ENCODE measurements at regions not wholly inside any gene's neighbourhood (a gene's known extent, or its start where the extent isn't known, plus 50 kb on each side); places are given as distances from the start of the nearest gene placed in this dataset.

GRCh38 chr11:64449381-64450167 lies 90.6 kb downstream of the RPS6KA4 start:
- no peaks in the 10 kb centered on the region for H3K4me1 ChIP-seq (ENCODE audit: insufficient read depth)
- H3K36me3 ChIP-seq (ENCODE audit: insufficient read depth): no peaks in the 10 kb centered on the region
- 28% methylated on average over 31 of the region's 31 CpGs for WGBS
- no peak overlapping the region for H3K27ac ChIP-seq (ENCODE audit: low read depth)
- no peak overlapping the region for H3K4me3 ChIP-seq (ENCODE audit: low read depth, low read length)
- peak; percentile 20 for DNase-seq (ENCODE audit: extremely low spot score)

- no peaks in the 10 kb centered on the region for H3K4me1 ChIP-seq (ENCODE audit: insufficient read depth)
- no peak for DNase-seq (ENCODE audit: extremely low spot score)
- no peak overlapping the region for H3K27ac ChIP-seq (ENCODE audit: low read depth)
- 97% methylated on average over 2 of the region's 2 CpGs for WGBS
- no peaks in the 10 kb centered on the region for H3K36me3 ChIP-seq (ENCODE audit: insufficient read depth)
- H3K4me3 ChIP-seq (ENCODE audit: low read depth, low read length): no peak overlapping the region
Observed at GRCh38 chr11:64450168-64450560, 91.2 kb downstream of the RPS6KA4 start.

GRCh38 chr11:64451856-64452255 lies 92.9 kb downstream of the RPS6KA4 start:
- no peak overlapping the region for H3K27ac ChIP-seq (ENCODE audit: low read depth)
- no peaks in the 10 kb centered on the region for H3K4me1 ChIP-seq (ENCODE audit: insufficient read depth)
- DNase-seq (ENCODE audit: extremely low spot score): no peak
- H3K4me3 ChIP-seq (ENCODE audit: low read depth, low read length): no peak overlapping the region
- no peaks in the 10 kb centered on the region for H3K36me3 ChIP-seq (ENCODE audit: insufficient read depth)
- WGBS: 74% methylated on average over 7 of the region's 7 CpGs

- no peak overlapping the region for H3K4me3 ChIP-seq (ENCODE audit: low read depth, low read length)
- WGBS: 77% methylated on average over 1 of the region's 1 CpG
- DNase-seq (ENCODE audit: extremely low spot score): no peak
Observed at GRCh38 chr11:64453466-64453865, 94.5 kb downstream of the RPS6KA4 start.

GRCh38 chr11:64455456-64456261 lies 96.7 kb downstream of the RPS6KA4 start:
- WGBS: 88% methylated on average over 22 of the region's 22 CpGs
- DNase-seq (ENCODE audit: extremely low spot score): no peak
- H3K4me1 ChIP-seq (ENCODE audit: insufficient read depth): no peaks in the 10 kb centered on the region
- no peak overlapping the region for H3K27ac ChIP-seq (ENCODE audit: low read depth)
- H3K36me3 ChIP-seq (ENCODE audit: insufficient read depth): no peaks in the 10 kb centered on the region
- H3K4me3 ChIP-seq (ENCODE audit: low read depth, low read length): no peak overlapping the region

More at GRCh38 chr11:64453466-64453865, 94.5 kb downstream of the RPS6KA4 start:
- Histone ChIP-seq H3K27ac (ENCODE audit: low read depth) (no peak overlapping the region), H3K4me1 (ENCODE audit: insufficient read depth) (no peaks in the 10 kb centered on the region), H3K36me3 (ENCODE audit: insufficient read depth) (no peaks in the 10 kb centered on the region)

GRCh38 chr11:64456509-64457320 lies 97.8 kb downstream of the RPS6KA4 start:
- H3K36me3 ChIP-seq (ENCODE audit: insufficient read depth): no peaks in the 10 kb centered on the region
- DNase-seq (ENCODE audit: extremely low spot score): no peak

GRCh38 chr11:64457416-64458010 lies 98.2 kb upstream of the SLC22A11 start:
- WGBS: 90% methylated on average over 12 of the region's 12 CpGs
- H3K27ac ChIP-seq (ENCODE audit: low read depth): no peak overlapping the region
- DNase-seq (ENCODE audit: extremely low spot score): no peak
- H3K4me1 ChIP-seq (ENCODE audit: insufficient read depth): no peaks in the 10 kb centered on the region
- H3K36me3 ChIP-seq (ENCODE audit: insufficient read depth): no peaks in the 10 kb centered on the region
- no peak overlapping the region for H3K4me3 ChIP-seq (ENCODE audit: low read depth, low read length)

More at GRCh38 chr11:64456509-64457320, 97.8 kb downstream of the RPS6KA4 start:
- WGBS: 89% methylated on average over 23 of the region's 23 CpGs
- no peaks in the 10 kb centered on the region for H3K4me1 ChIP-seq (ENCODE audit: insufficient read depth)
- H3K4me3 ChIP-seq (ENCODE audit: low read depth, low read length): no peak overlapping the region
- H3K27ac ChIP-seq (ENCODE audit: low read depth): no peak overlapping the region

GRCh38 chr11:64458997-64459396 lies 96.7 kb upstream of the SLC22A11 start:
- DNase-seq (ENCODE audit: extremely low spot score): no peak
- 26% methylated on average over 10 of the region's 10 CpGs for WGBS

GRCh38 chr11:64459609-64460008 lies 96.1 kb upstream of the SLC22A11 start:
- no peak overlapping the region for H3K27ac ChIP-seq (ENCODE audit: low read depth)
- no peak overlapping the region for H3K4me3 ChIP-seq (ENCODE audit: low read depth, low read length)
- no peak for DNase-seq (ENCODE audit: extremely low spot score)
- 84% methylated on average over 6 of the region's 6 CpGs for WGBS
- H3K4me1 ChIP-seq (ENCODE audit: insufficient read depth): no peaks in the 10 kb centered on the region
- no peaks in the 10 kb centered on the region for H3K36me3 ChIP-seq (ENCODE audit: insufficient read depth)

More at GRCh38 chr11:64458997-64459396, 96.7 kb upstream of the SLC22A11 start:
- no peak overlapping the region for H3K27ac ChIP-seq (ENCODE audit: low read depth)
- H3K4me1 ChIP-seq (ENCODE audit: insufficient read depth): no peaks in the 10 kb centered on the region
- no peak overlapping the region for H3K4me3 ChIP-seq (ENCODE audit: low read depth, low read length)
- no peaks in the 10 kb centered on the region for H3K36me3 ChIP-seq (ENCODE audit: insufficient read depth)

GRCh38 chr11:64461081-64461480 lies 94.7 kb upstream of the SLC22A11 start:
- Histone ChIP-seq H3K4me1 (ENCODE audit: insufficient read depth) (no peaks in the 10 kb centered on the region), H3K4me3 (ENCODE audit: low read depth, low read length) (no peak overlapping the region), H3K36me3 (ENCODE audit: insufficient read depth) (no peaks in the 10 kb centered on the region), H3K27ac (ENCODE audit: low read depth) (no peak overlapping the region)
- no peak for DNase-seq (ENCODE audit: extremely low spot score)
- 86% methylated on average over 3 of the region's 3 CpGs for WGBS

GRCh38 chr11:64466115-64466718 lies 89.5 kb upstream of the SLC22A11 start:
- no peaks in the 10 kb centered on the region for H3K36me3 ChIP-seq (ENCODE audit: insufficient read depth)
- no peaks in the 10 kb centered on the region for H3K4me1 ChIP-seq (ENCODE audit: insufficient read depth)
- no peak overlapping the region for H3K4me3 ChIP-seq (ENCODE audit: low read depth, low read length)
- 92% methylated on average over 7 of the region's 7 CpGs for WGBS
- no peak for DNase-seq (ENCODE audit: extremely low spot score)
- no peak overlapping the region for H3K27ac ChIP-seq (ENCODE audit: low read depth)

GRCh38 chr11:64469288-64469687 lies 86.5 kb upstream of the SLC22A11 start:
- Histone ChIP-seq H3K36me3 (ENCODE audit: insufficient read depth) (no peaks in the 10 kb centered on the region), H3K4me3 (ENCODE audit: low read depth, low read length) (no peak overlapping the region), H3K27ac (ENCODE audit: low read depth) (no peak overlapping the region), H3K4me1 (ENCODE audit: insufficient read depth) (no peaks in the 10 kb centered on the region)
- WGBS: 67% methylated on average over 5 of the region's 5 CpGs
- no peak for DNase-seq (ENCODE audit: extremely low spot score)

All from urinary bladder (tissue), 3 donors.